GM12864 (cell line): ENCODE measurements at regions not wholly inside any gene's neighbourhood (a gene's known extent, or its start where the extent isn't known, plus 50 kb on each side); places are given as distances from the start of the nearest gene placed in this dataset.

Source experiments
- DNase-seq: peaks from one replicate; pipeline ENCODE4 v3.0.0-alpha.2; 2011; ENCODE audit warnings: low read depth
- H3K4me3 ChIP-seq: 2 replicates; pipeline ENCODE4 v1.5.1; 2011; ENCODE audit warnings: mild to moderate bottlenecking, low read depth, low read length, control low read depth
- CTCF ChIP-seq: IDR thresholded peaks from 2 replicates; pipeline ENCODE4 v1.5.1; 2011; ENCODE audit warnings: low read depth, mild to moderate bottlenecking, moderate library complexity, low read length, control low read depth, inconsistent platforms; ENCODE audit errors: missing control alignments

- DNase-seq = no peak
- no peak for TF ChIP-seq CTCF
- no peak overlapping the region for H3K4me3 ChIP-seq
These were observed 79.6 kb upstream of the ZNF827 start for GRCh38 chr4:146018247-146018646.

- H3K4me3 ChIP-seq = no peak overlapping the region
- DNase-seq = no peak
- no peak for TF ChIP-seq CTCF
These were observed 66.1 kb upstream of the ZNF827 start for GRCh38 chr4:146004730-146005129.

GRCh38 chr4:145988628-145989027, 50.0 kb upstream of the ZNF827 start:
- H3K4me3 ChIP-seq = no peak overlapping the region
- TF ChIP-seq CTCF = no peak
- DNase-seq = no peak
